Panc1 (cell line): ENCODE measurements at regions not wholly inside any gene's neighbourhood (a gene's known extent, or its start where the extent isn't known, plus 50 kb on each side); places are given as distances from the start of the nearest gene placed in this dataset.

Source experiments
- ATAC-seq: fragments of 200-7000 bp; cut with Tn5 transposase; 2 replicates; pipeline ENCODE4 v1.9.1; 2020; ENCODE audit warnings: mild to moderate bottlenecking, moderate library complexity
- BruUV-seq: library from RNA; stranded (reverse); fragments of 400-500 nt; replicated peaks from 2 replicates; lab custom pipeline; 2021; lab: Mats Ljungman, UMichigan
- CTCF ChIA-PET: fragments of 300-600 bp; sonication (Branson Sonifier 250); formaldehyde crosslinking; loops from one replicate; lab custom pipeline; 2022; ENCODE audit warnings: antibody characterized with exemption; lab: Charles Lee
- POLR2A ChIA-PET: fragments of 300-600 bp; sonication (Branson Sonifier 250); formaldehyde crosslinking; loops from one replicate; lab custom pipeline; 2022; ENCODE audit warnings: antibody characterized with exemption; lab: Charles Lee
- DNase-seq: peaks from one replicate; pipeline ENCODE4 v3.0.0-alpha.2; 2010; ENCODE audit warnings: low read depth, low spot score
- H3K27ac ChIP-seq: 2 replicates; pipeline ENCODE4 v1.5.1; 2011; ENCODE audit warnings: mild to moderate bottlenecking, low read length, inconsistent platforms
- H3K27me3 ChIP-seq: fragments of 200-500 bp; sonication (Bioruptor generic); 2 replicates; pipeline ENCODE4 v1.6.0; 2014; ENCODE audit warnings: low read length, inconsistent platforms; ENCODE audit not compliant: control insufficient read depth, insufficient read depth
- H3K36me3 ChIP-seq: fragments of 200-500 bp; sonication (Bioruptor generic); 2 replicates; pipeline ENCODE4 v1.5.1; 2014; ENCODE audit warnings: inconsistent platforms, mild to moderate bottlenecking, low read length, moderate library complexity; ENCODE audit not compliant: control insufficient read depth, insufficient read depth
- H3K4me1 ChIP-seq: 2 replicates; pipeline ENCODE4 v1.5.1; 2011; ENCODE audit warnings: inconsistent platforms, mild to moderate bottlenecking, low read length, moderate library complexity; ENCODE audit not compliant: control insufficient read depth, insufficient read depth
- H3K4me3 ChIP-seq, 2 experiments: 2 replicates each; pipeline ENCODE4 v1.5.1; 2011 to 2012; ENCODE audit warnings: low read depth in 2 of 2, low read length in 2 of 2, mild to moderate bottlenecking in 2 of 2, inconsistent platforms in 1 of 2, moderate library complexity in 1 of 2
- H3K9me3 ChIP-seq: fragments of 200-500 bp; sonication (Bioruptor generic); 2 replicates; pipeline ENCODE4 v1.5.1; 2014; ENCODE audit warnings: low read depth, mild to moderate bottlenecking, inconsistent platforms, low read length, moderate library complexity; ENCODE audit not compliant: control insufficient read depth, insufficient read depth
- POLR2AphosphoS5 ChIP-seq: IDR thresholded peaks from 2 replicates; pipeline ENCODE4 v1.6.1; 2012; ENCODE audit warnings: mild to moderate bottlenecking, low read depth, low read length, moderate library complexity
- SIN3A ChIP-seq: IDR thresholded peaks from 2 replicates; pipeline ENCODE4 v1.6.1; 2012; ENCODE audit warnings: low read depth, mild to moderate bottlenecking, low read length, moderate library complexity, borderline replicate concordance; ENCODE audit not compliant: insufficient read depth
- TCF7L2 ChIP-seq: IDR thresholded peaks from 2 replicates; pipeline ENCODE4 v1.6.1; 2011; ENCODE audit warnings: mild to moderate bottlenecking, low read depth, low read length, inconsistent platforms
- in situ Hi-C: cut with HindIII; loops from 2 replicates; pipeline ENCODE4 v1.10.0; 2016; ENCODE audit warnings: low sequenced_read_pairs, low pct_unique_long_range_greater_than_20kb
- intact Hi-C: fragments of 100-400 bp; cut with micrococcal nuclease; formaldehyde crosslinking; loops from one replicate; pipeline ENCODE4 v1.10.0; 2022; ENCODE audit not compliant: unreplicated experiment
- TF ChIP-seq, protein P1 (sequence below): fragments of 450-650 bp; IDR thresholded peaks from 2 replicates; pipeline ENCODE4 v1.5.1; 2017; ENCODE audit warnings: mild to moderate bottlenecking
- TF ChIP-seq, protein P2 (sequence below), 2 experiments: IDR thresholded peaks; 2 replicates each; pipeline ENCODE4 v1.6.1; 2011 to 2012; ENCODE audit warnings: low read depth in 2 of 2, control low read depth in 1 of 2, low read length in 1 of 2, mild to moderate bottlenecking in 1 of 2, moderate library complexity in 1 of 2; ENCODE audit not compliant: insufficient read depth in 1 of 2

GRCh38 chr4:3679851-3680311 is 86.3 kb upstream of the ADRA2C start:
- no TSS peak for BruUV-seq
- H3K36me3 ChIP-seq: no peaks in the 10 kb centered on the region
- in situ Hi-C loops: no loop called here
- ChIA-PET CTCF (no interaction called here), POLR2A (no interaction called here)
- H3K4me3 ChIP-seq: no peak overlapping the region
- TF ChIP-seq POLR2AphosphoS5: no peak
- TF ChIP-seq, protein P1, sequence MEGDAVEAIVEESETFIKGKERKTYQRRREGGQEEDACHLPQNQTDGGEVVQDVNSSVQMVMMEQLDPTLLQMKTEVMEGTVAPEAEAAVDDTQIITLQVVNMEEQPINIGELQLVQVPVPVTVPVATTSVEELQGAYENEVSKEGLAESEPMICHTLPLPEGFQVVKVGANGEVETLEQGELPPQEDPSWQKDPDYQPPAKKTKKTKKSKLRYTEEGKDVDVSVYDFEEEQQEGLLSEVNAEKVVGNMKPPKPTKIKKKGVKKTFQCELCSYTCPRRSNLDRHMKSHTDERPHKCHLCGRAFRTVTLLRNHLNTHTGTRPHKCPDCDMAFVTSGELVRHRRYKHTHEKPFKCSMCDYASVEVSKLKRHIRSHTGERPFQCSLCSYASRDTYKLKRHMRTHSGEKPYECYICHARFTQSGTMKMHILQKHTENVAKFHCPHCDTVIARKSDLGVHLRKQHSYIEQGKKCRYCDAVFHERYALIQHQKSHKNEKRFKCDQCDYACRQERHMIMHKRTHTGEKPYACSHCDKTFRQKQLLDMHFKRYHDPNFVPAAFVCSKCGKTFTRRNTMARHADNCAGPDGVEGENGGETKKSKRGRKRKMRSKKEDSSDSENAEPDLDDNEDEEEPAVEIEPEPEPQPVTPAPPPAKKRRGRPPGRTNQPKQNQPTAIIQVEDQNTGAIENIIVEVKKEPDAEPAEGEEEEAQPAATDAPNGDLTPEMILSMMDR: no peak
- no peak for TF ChIP-seq SIN3A
- TF ChIP-seq, protein P2, sequence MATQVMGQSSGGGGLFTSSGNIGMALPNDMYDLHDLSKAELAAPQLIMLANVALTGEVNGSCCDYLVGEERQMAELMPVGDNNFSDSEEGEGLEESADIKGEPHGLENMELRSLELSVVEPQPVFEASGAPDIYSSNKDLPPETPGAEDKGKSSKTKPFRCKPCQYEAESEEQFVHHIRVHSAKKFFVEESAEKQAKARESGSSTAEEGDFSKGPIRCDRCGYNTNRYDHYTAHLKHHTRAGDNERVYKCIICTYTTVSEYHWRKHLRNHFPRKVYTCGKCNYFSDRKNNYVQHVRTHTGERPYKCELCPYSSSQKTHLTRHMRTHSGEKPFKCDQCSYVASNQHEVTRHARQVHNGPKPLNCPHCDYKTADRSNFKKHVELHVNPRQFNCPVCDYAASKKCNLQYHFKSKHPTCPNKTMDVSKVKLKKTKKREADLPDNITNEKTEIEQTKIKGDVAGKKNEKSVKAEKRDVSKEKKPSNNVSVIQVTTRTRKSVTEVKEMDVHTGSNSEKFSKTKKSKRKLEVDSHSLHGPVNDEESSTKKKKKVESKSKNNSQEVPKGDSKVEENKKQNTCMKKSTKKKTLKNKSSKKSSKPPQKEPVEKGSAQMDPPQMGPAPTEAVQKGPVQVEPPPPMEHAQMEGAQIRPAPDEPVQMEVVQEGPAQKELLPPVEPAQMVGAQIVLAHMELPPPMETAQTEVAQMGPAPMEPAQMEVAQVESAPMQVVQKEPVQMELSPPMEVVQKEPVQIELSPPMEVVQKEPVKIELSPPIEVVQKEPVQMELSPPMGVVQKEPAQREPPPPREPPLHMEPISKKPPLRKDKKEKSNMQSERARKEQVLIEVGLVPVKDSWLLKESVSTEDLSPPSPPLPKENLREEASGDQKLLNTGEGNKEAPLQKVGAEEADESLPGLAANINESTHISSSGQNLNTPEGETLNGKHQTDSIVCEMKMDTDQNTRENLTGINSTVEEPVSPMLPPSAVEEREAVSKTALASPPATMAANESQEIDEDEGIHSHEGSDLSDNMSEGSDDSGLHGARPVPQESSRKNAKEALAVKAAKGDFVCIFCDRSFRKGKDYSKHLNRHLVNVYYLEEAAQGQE (IDR thresholded peaks at IDR 0.05; ENCODE audit: insufficient read depth in 1 of 2, low read depth in 2 of 2, low read length in 1 of 2): no peak
- no peak for TF ChIP-seq TCF7L2
- H3K27ac ChIP-seq: no peak overlapping the region
- intact Hi-C loops: no loop called here
- no peaks in the 10 kb centered on the region for H3K9me3 ChIP-seq
- H3K27me3 ChIP-seq: no peaks in the 10 kb centered on the region
- DNase-seq (no peak), ATAC-seq (no peak)
- no peaks in the 10 kb centered on the region for H3K4me1 ChIP-seq

GRCh38 chr4:3679071-3679825 is 86.9 kb upstream of the ADRA2C start:
- intact Hi-C loops (no loop called here), in situ Hi-C loops (no loop called here)
- DNase-seq: no peak
- Histone ChIP-seq H3K4me3 (no peak overlapping the region), H3K36me3 (no peaks in the 10 kb centered on the region), H3K27ac (no peak overlapping the region), H3K9me3 (no peaks in the 10 kb centered on the region), H3K27me3 (no peaks in the 10 kb centered on the region), H3K4me1 (no peaks in the 10 kb centered on the region)
- BruUV-seq: no TSS peak
- POLR2A ChIA-PET: no interaction called here
- CTCF ChIA-PET: no interaction called here
- ATAC-seq: no peak
- TF ChIP-seq, protein P1: no peak
- TF ChIP-seq TCF7L2: no peak
- TF ChIP-seq, protein P2 (IDR thresholded peaks at IDR 0.05; ENCODE audit: insufficient read depth in 1 of 2, low read depth in 2 of 2, low read length in 1 of 2): no peak
- TF ChIP-seq POLR2AphosphoS5: no peak
- TF ChIP-seq SIN3A: no peak
